OCI-LY7 (cell line): ENCODE measurements at regions not wholly inside any gene's neighbourhood (a gene's known extent, or its start where the extent isn't known, plus 50 kb on each side); places are given as distances from the start of the nearest gene placed in this dataset.

Experiments
- BruUV-seq: library from RNA; stranded (reverse); fragments of 400-500 nt; replicated peaks from 2 replicates; lab custom pipeline; 2021; lab: Mats Ljungman, UMichigan
- CTCF ChIA-PET: fragments of 300-600 bp; sonication (Branson Sonifier 250); formaldehyde crosslinking; loops from one replicate; lab custom pipeline; 2022; ENCODE audit warnings: antibody characterized with exemption; ENCODE audit not compliant: unreplicated experiment; lab: Charles Lee
- POLR2A ChIA-PET: fragments of 300-600 bp; sonication (Branson Sonifier 250); formaldehyde crosslinking; loops from one replicate; lab custom pipeline; 2022; ENCODE audit warnings: antibody characterized with exemption; lab: Charles Lee
- DNase-seq: peaks from one replicate; pipeline ENCODE4 v3.0.0-alpha.2; 2015; ENCODE audit warnings: low spot score
- H2AFZ ChIP-seq: fragments of 200-600 bp; sonication (generic), shearing (Covaris generic); 2 replicates; pipeline ENCODE4 v1.6.1; 2014; ENCODE audit warnings: mild to moderate bottlenecking, antibody characterized with exemption, low read length, moderate library complexity
- H3K27ac ChIP-seq: fragments of 200-600 bp; sonication (generic); 2 replicates; pipeline ENCODE4 v1.5.1; 2014; ENCODE audit warnings: mixed run types, low read depth, mild to moderate bottlenecking, moderate library complexity, low read length, inconsistent platforms; ENCODE audit not compliant: poor library complexity, severe bottlenecking
- H3K36me3 ChIP-seq: fragments of 200-600 bp; sonication (generic); 2 replicates; pipeline ENCODE4 v1.6.1; 2014; ENCODE audit warnings: mild to moderate bottlenecking, antibody characterized with exemption, low read length, moderate library complexity, mixed read lengths; ENCODE audit not compliant: insufficient read depth
- H3K4me1 ChIP-seq: fragments of 200-600 bp; sonication (generic); 2 replicates; pipeline ENCODE4 v1.5.1; 2014; ENCODE audit warnings: mild to moderate bottlenecking, low read length; ENCODE audit not compliant: insufficient read depth, poor library complexity, severe bottlenecking
- H3K4me2 ChIP-seq: fragments of 200-600 bp; sonication (generic); 2 replicates; pipeline ENCODE4 v1.6.1; 2014; ENCODE audit warnings: mild to moderate bottlenecking, low read length
- H3K4me3 ChIP-seq: fragments of 200-600 bp; sonication (generic); 2 replicates; pipeline ENCODE4 v1.5.1; 2014; ENCODE audit warnings: mild to moderate bottlenecking, low read depth, low read length; ENCODE audit not compliant: poor library complexity, severe bottlenecking
- H3K79me2 ChIP-seq: fragments of 200-600 bp; sonication (generic); 2 replicates; pipeline ENCODE4 v1.6.1; 2016; ENCODE audit warnings: low read depth, mild to moderate bottlenecking, low read length, moderate library complexity, mixed read lengths; ENCODE audit not compliant: insufficient read depth
- H3K9me2 ChIP-seq: fragments of 200-600 bp; sonication (generic); 2 replicates; pipeline ENCODE4 v1.6.1; 2016; ENCODE audit warnings: mild to moderate bottlenecking, low read length, mixed read lengths; ENCODE audit not compliant: insufficient read depth
- H3K9me3 ChIP-seq: fragments of 200-600 bp; sonication (generic); 2 replicates; pipeline ENCODE4 v1.6.1; 2014; ENCODE audit warnings: mild to moderate bottlenecking, mixed run types, low read length, mixed read lengths
- H4K20me1 ChIP-seq: fragments of 200-600 bp; sonication (generic); 2 replicates; pipeline ENCODE4 v1.6.1; 2014; ENCODE audit warnings: mild to moderate bottlenecking, antibody characterized with exemption, low read length, moderate library complexity, mixed read lengths; ENCODE audit not compliant: insufficient read depth
- CTCF ChIP-seq: fragments of 200-600 bp; sonication (generic); conservative IDR thresholded peaks from 2 replicates; pipeline ENCODE4 v1.5.1; 2014; ENCODE audit warnings: mild to moderate bottlenecking, antibody characterized with exemption, low read length, moderate library complexity, mixed read lengths
- EZH2phosphoT487 ChIP-seq: fragments of 200-600 bp; sonication (generic); IDR thresholded peaks from 2 replicates; pipeline ENCODE4 v1.6.1; 2018; ENCODE audit warnings: low read depth, borderline replicate concordance, mild to moderate bottlenecking, mixed run types, antibody characterized with exemption, low read length, moderate library complexity, mixed read lengths
- intact Hi-C: fragments of 100-400 bp; cut with micrococcal nuclease; formaldehyde crosslinking; loops from one replicate; pipeline ENCODE4 v1.10.0; 2022; ENCODE audit not compliant: unreplicated experiment

- Histone ChIP-seq H3K27ac (no peak overlapping the region), H3K4me1 (peaks cover 32% of the 10 kb centered on the region), H3K36me3 (no peaks in the 10 kb centered on the region), H3K4me3 (no peak overlapping the region), H3K4me2 (no peak overlapping the region), H3K9me3 (no peaks in the 10 kb centered on the region), H2AFZ (no peak overlapping the region; the same call in 1 of the 2 replicates), H3K79me2 (no peaks in the 10 kb centered on the region), H4K20me1 (no peaks in the 10 kb centered on the region), H3K9me2 (no peaks in the 10 kb centered on the region)
- CTCF ChIA-PET, result no interaction called here
- BruUV-seq, result no TSS peak
- no peak for DNase-seq
- POLR2A ChIA-PET, result interaction anchor here (0.6 to 1.5 kb wide), 6 partner anchors 9 to 469 kb away, joined by 3 to 4 read pairs (median 3); no protein-coding TSS in a partner anchor
- intact Hi-C loops, result no loop called here
- no peak for TF ChIP-seq EZH2phosphoT487
Observed at GRCh38 chr3:23646184-23646920, 159.4 kb upstream of the UBE2E1 start.

- H2AFZ ChIP-seq, result peak overlapping the region; percentile 79; the same call in 1 of the 2 replicates
- H3K4me1 ChIP-seq, result peaks cover 32% of the 10 kb centered on the region
- no peaks in the 10 kb centered on the region for H3K79me2 ChIP-seq
- DNase-seq, result no peak
- TF ChIP-seq CTCF (no peak), EZH2phosphoT487 (no peak)
- CTCF ChIA-PET, result interaction anchor here (1.4 kb wide), 1 partner anchor 8 kb away, joined by 4 read pairs; no protein-coding TSS in a partner anchor
- H3K36me3 ChIP-seq, result no peaks in the 10 kb centered on the region; the same call in 1 of the 2 replicates
- no TSS peak for BruUV-seq
- POLR2A ChIA-PET, result interaction anchor here (0.7 to 5.1 kb wide), 7 partner anchors 8 to 199 kb away, joined by 3 to 91 read pairs (median 7); no protein-coding TSS in a partner anchor
- H3K9me2 ChIP-seq, result no peaks in the 10 kb centered on the region
- H3K9me3 ChIP-seq, result no peaks in the 10 kb centered on the region
- no peak overlapping the region for H3K4me2 ChIP-seq
- intact Hi-C loops, result no loop called here
- H4K20me1 ChIP-seq, result no peaks in the 10 kb centered on the region
- H3K27ac ChIP-seq, result no peak overlapping the region
- no peak overlapping the region for H3K4me3 ChIP-seq
Observed at GRCh38 chr3:23647706-23648258, 158.0 kb upstream of the UBE2E1 start.

GRCh38 chr3:23648326-23648995 is 157.3 kb upstream of the UBE2E1 start:
- Histone ChIP-seq H3K4me1 (peaks cover 39% of the 10 kb centered on the region), H3K27ac (peak overlapping the region; percentile 49), H4K20me1 (no peaks in the 10 kb centered on the region), H3K9me3 (no peaks in the 10 kb centered on the region), H3K9me2 (no peaks in the 10 kb centered on the region), H3K36me3 (no peaks in the 10 kb centered on the region; the same call in 1 of the 2 replicates), H3K79me2 (no peaks in the 10 kb centered on the region), H3K4me3 (no peak overlapping the region), H2AFZ (peak overlapping the region; percentile 79; the same call in 1 of the 2 replicates), H3K4me2 (peak overlapping the region; percentile 1; the same call in 1 of the 2 replicates)
- CTCF ChIA-PET, result interaction anchor here (1.0 to 1.4 kb wide), 2 partner anchors 8 to 10 kb away, joined by 4 read pairs; no protein-coding TSS in a partner anchor
- POLR2A ChIA-PET, result interaction anchor here (0.7 to 5.1 kb wide), 16 partner anchors 9 to 262 kb away, joined by 3 to 91 read pairs (median 4); no protein-coding TSS in a partner anchor
- TF ChIP-seq CTCF, result 0 out of 2 replicates have a peak, but pooled peaks have one; percentile 23
- no peak for TF ChIP-seq EZH2phosphoT487
- BruUV-seq, result no TSS peak
- DNase-seq, result no peak
- intact Hi-C loops, result no loop called here
